ENCODE measurements at regions not wholly inside any gene's neighbourhood (a gene's known extent, or its start where the extent isn't known, plus 50 kb on each side); places are given as distances from the start of the nearest gene placed in this dataset.
A peak's percentile ranks its signal among the peaks of the same experiment; 100 is the strongest.

DNA sequence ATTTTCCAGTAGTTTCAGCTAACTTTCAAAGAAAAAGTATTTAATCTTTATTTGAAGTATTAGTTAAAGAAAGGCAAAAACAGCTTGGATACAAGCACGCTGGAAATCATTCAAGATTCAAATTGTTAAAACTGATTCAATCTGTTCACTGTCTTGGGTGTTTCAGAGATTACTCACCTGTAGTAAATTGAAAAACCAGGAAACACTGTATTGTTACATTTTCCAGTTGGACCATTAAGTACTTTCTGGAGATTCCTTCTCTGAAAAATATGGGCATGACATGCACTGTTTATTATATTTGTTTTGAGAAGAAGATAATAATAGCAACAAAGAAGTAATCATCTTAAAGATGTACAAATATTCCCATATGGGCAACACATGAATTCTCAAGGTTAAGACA, 196.1 kb downstream of the UBE2E3 start:
- POLR2A ChIA-PET (ENCODE audit: low non-redundant PET), result no interaction called here
- no peak for DNase-seq (ENCODE audit: low spot score)
- TF ChIP-seq, protein P1, sequence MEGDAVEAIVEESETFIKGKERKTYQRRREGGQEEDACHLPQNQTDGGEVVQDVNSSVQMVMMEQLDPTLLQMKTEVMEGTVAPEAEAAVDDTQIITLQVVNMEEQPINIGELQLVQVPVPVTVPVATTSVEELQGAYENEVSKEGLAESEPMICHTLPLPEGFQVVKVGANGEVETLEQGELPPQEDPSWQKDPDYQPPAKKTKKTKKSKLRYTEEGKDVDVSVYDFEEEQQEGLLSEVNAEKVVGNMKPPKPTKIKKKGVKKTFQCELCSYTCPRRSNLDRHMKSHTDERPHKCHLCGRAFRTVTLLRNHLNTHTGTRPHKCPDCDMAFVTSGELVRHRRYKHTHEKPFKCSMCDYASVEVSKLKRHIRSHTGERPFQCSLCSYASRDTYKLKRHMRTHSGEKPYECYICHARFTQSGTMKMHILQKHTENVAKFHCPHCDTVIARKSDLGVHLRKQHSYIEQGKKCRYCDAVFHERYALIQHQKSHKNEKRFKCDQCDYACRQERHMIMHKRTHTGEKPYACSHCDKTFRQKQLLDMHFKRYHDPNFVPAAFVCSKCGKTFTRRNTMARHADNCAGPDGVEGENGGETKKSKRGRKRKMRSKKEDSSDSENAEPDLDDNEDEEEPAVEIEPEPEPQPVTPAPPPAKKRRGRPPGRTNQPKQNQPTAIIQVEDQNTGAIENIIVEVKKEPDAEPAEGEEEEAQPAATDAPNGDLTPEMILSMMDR (conservative IDR thresholded peaks at IDR 0.05; ENCODE audit: low read depth), result no peak
- no peak overlapping the region for H3K27ac ChIP-seq
- CTCF ChIA-PET, result no interaction called here

DNA sequence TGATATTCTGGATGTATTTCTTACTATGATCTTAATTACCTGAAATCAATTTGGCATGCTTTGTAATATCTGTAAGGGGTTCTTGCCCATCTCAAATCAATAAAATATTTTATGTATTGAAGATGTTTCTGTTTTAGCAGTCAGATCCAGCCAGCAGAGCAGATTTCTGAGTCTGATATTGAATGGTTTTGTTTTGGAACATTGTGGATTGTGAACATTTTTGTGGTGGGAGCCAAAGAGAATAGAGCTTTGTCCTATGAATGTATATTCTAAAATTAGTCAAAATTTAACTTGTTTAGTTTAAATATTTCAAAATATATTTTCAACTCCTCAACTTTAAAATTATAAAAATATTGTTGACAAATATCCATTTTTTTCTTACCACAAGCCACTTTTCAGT, 197.0 kb downstream of the UBE2E3 start:
- no peak for DNase-seq (ENCODE audit: low spot score)
- CTCF ChIA-PET, result interaction anchor here (0.6 kb wide), 1 partner anchor 606 kb away, joined by 3 read pairs; no protein-coding TSS in a partner anchor
- POLR2A ChIA-PET (ENCODE audit: low non-redundant PET), result no interaction called here
- H3K27ac ChIP-seq, result no peak overlapping the region
- TF ChIP-seq, protein P1 (conservative IDR thresholded peaks at IDR 0.05; ENCODE audit: low read depth), result no peak

DNA sequence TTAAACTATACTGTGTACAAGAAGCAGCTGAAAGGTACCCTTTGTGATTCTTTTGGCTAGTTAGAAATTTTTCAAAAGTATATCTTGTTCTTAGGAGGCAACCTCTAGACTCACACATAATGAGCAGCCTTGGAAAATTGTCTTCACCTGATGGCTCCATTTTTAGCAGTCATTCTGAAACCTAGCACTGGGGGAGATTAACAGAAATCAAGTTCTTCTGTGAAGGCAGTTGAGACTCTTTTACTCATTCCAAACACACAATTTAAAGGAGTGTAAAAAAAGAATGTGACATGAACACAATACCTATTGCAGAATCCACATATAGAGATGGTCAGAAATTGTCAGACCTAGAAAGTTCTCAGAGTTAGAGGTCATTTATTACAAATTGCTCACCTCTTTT, 197.7 kb downstream of the UBE2E3 start:
- no peak for DNase-seq (ENCODE audit: low spot score)
- CTCF ChIA-PET, result interaction anchor here (0.6 kb wide), 1 partner anchor 160 kb away, joined by 10 read pairs; no protein-coding TSS in a partner anchor
- POLR2A ChIA-PET (ENCODE audit: low non-redundant PET), result no interaction called here
- no peak overlapping the region for H3K27ac ChIP-seq
- TF ChIP-seq, protein P1 (conservative IDR thresholded peaks at IDR 0.05; ENCODE audit: low read depth), result no peak

DNA sequence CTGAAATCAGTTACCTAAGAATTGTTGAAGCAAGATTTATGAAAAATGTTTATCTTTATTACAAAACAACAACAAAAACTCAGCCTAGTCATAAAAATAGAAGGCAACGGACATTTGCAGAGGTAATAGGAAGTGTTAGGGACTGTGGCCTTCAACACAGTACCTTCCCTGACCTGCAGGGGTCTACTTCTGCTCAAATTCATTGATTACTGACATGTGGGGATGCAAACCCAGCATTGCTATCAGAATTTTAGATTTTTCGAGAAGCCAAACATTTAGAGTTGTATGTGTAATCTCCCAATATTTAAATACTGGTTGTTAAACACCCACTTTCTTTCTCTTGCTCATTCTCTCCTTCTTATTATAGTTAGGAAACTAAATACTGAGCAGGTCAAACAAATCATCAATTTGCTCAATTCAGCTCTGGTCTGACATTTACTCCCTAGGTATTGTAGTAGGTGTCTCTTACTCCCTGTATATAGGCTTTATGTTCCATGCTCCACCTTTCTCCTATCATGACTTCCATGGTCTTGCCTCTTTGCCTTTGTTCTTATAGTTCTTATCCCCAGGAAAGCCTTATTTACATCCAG, 198.5 kb downstream of the UBE2E3 start:
- no peak overlapping the region for H3K27ac ChIP-seq
- ChIA-PET POLR2A (ENCODE audit: low non-redundant PET) (no interaction called here), CTCF (interaction anchor here (0.6 to 0.7 kb wide), 2 partner anchors 161 to 406 kb away, joined by 3 to 10 read pairs; no protein-coding TSS in a partner anchor)
- TF ChIP-seq, protein P1 (conservative IDR thresholded peaks at IDR 0.05; ENCODE audit: low read depth), result 0 out of 2 replicates have a peak, but pooled peaks have one; percentile 11
- DNase-seq (ENCODE audit: low spot score), result peak; percentile 4

DNA sequence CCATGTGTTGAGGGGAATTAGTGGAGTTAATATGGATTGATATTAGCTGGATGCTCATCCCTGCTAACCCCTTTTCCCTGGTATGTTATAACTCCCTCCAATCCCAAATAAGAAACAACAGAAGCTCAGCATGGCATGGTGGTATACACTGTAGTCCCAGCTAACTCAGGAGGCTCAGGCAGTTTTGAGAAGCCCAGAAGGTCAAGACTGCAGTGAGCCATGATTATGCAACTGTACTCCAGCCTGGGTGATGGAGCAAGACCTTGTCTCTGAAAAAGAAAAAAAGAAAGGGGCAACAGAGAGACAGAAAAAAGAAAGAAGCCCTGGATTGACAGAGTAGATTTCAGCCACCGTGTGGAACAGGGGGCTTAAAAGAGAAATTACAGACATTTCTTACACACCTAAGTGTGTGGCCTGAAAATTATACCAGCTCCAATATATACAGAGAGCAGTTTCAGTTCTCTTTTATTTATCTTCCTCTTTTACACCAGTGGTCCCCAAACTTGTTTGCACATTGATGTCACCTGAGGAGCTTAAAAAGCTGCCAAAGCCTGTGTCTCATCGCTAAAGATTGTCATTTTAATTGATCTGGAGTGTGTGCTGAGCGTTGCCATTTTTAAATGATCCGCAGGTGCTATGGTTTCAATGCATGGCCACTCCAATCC, 203.6 kb downstream of the UBE2E3 start:
- DNase-seq (ENCODE audit: low spot score), result no peak
- TF ChIP-seq, protein P1 (conservative IDR thresholded peaks at IDR 0.05; ENCODE audit: low read depth), result no peak
- H3K27ac ChIP-seq, result no peak overlapping the region
- ChIA-PET POLR2A (ENCODE audit: low non-redundant PET) (no interaction called here), CTCF (no interaction called here)

DNA sequence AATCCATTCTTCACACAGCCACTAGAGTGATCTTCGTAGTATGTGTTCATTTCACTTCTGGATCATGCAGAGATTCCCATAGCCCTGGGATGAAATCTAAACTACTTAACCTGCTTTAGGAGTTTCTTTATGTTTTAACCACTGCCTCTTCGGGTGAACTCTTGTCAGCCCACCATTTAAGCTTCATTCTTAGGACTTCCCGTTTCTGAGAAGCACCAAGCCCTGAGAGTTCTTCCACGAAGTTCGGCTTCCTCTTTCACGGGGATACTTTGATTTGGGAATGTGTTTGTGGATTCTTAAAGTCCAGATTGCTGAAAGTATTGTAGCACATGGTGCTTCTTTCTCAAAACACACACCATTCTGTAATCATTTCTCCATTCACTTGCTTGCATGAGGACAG, 205.0 kb downstream of the UBE2E3 start:
- TF ChIP-seq, protein P1 (conservative IDR thresholded peaks at IDR 0.05; ENCODE audit: low read depth), result no peak
- CTCF ChIA-PET, result no interaction called here
- POLR2A ChIA-PET (ENCODE audit: low non-redundant PET), result no interaction called here
- H3K27ac ChIP-seq, result no peak overlapping the region
- no peak for DNase-seq (ENCODE audit: low spot score)
